ENCODE measurements at regions not wholly inside any gene's neighbourhood (a gene's known extent, or its start where the extent isn't known, plus 50 kb on each side); places are given as distances from the start of the nearest gene placed in this dataset.

- no peak for DNase-seq (ENCODE audit: low spot score)
Observed at GRCh38 chr15:66948294-66948693, 117.1 kb upstream of the SMAD3 start.

- no peak for DNase-seq (ENCODE audit: low spot score)
Observed at GRCh38 chr15:66950114-66950513, 115.3 kb upstream of the SMAD3 start.

GRCh38 chr15:66951531-66952320, 113.7 kb upstream of the SMAD3 start:
- no peak for DNase-seq (ENCODE audit: low spot score)

- DNase-seq (ENCODE audit: low spot score), result no peak
Observed at GRCh38 chr15:66952756-66953522, 112.5 kb upstream of the SMAD3 start.

GRCh38 chr15:66953523-66954229, 111.7 kb upstream of the SMAD3 start:
- DNase-seq (ENCODE audit: low spot score), result no peak

- no peak for DNase-seq (ENCODE audit: low spot score)
Observed at GRCh38 chr15:66954601-66955000, 110.8 kb upstream of the SMAD3 start.

GRCh38 chr15:66955001-66955516, 110.3 kb upstream of the SMAD3 start:
- DNase-seq (ENCODE audit: low spot score), result no peak

- DNase-seq (ENCODE audit: low spot score), result peak; percentile 58
Observed at GRCh38 chr15:66955871-66956585, 109.4 kb upstream of the SMAD3 start.

- no peak for DNase-seq (ENCODE audit: low spot score)
Observed at GRCh38 chr15:66956672-66957430, 108.6 kb upstream of the SMAD3 start.

- no peak for DNase-seq (ENCODE audit: low spot score)
Observed at GRCh38 chr15:66957431-66957720, 108.0 kb upstream of the SMAD3 start.

GRCh38 chr15:66959066-66959465, 106.3 kb upstream of the SMAD3 start:
- DNase-seq (ENCODE audit: low spot score), result no peak

- no peak for DNase-seq (ENCODE audit: low spot score)
Observed at GRCh38 chr15:66959875-66960274, 105.5 kb upstream of the SMAD3 start.

- no peak for DNase-seq (ENCODE audit: low spot score)
Observed at GRCh38 chr15:66960519-66960918, 104.9 kb upstream of the SMAD3 start.

- peak; percentile 35 for DNase-seq (ENCODE audit: low spot score)
Observed at GRCh38 chr15:66961407-66961884, 104.0 kb upstream of the SMAD3 start.

GRCh38 chr15:66961901-66962300, 103.5 kb upstream of the SMAD3 start:
- DNase-seq (ENCODE audit: low spot score), result no peak

- DNase-seq (ENCODE audit: low spot score), result no peak
Observed at GRCh38 chr15:66962522-66962921, 102.9 kb upstream of the SMAD3 start.

- no peak for DNase-seq (ENCODE audit: low spot score)
Observed at GRCh38 chr15:66963084-66963483, 102.3 kb upstream of the SMAD3 start.

- no peak for DNase-seq (ENCODE audit: low spot score)
Observed at GRCh38 chr15:66963710-66964109, 101.7 kb upstream of the SMAD3 start.

GRCh38 chr15:66964111-66964738, 101.2 kb upstream of the SMAD3 start:
- no peak for DNase-seq (ENCODE audit: low spot score)

GRCh38 chr15:66964791-66965190, 100.6 kb upstream of the SMAD3 start:
- no peak for DNase-seq (ENCODE audit: low spot score)

Data from SW480 (cell line).